ENCODE measurements at regions not wholly inside any gene's neighbourhood (a gene's known extent, or its start where the extent isn't known, plus 50 kb on each side); places are given as distances from the start of the nearest gene placed in this dataset.

DNA sequence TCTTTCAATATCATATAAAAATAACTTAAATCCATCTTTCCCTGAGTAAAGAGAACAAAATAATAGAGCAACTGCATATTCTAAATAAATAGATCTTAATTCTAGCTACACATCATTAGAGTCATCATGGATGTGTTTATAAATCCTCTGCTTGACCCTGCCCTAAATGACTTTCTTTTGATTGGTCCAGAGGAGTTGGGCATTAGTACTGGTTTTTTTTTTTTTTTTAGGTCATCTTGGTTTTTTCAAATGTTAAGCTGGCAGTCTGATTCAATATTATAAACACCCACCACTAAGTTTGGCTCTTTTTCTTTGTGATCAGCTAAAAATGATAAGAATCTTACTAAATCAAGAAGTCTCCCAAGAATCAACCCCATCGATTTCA lies 504.0 kb upstream of the CBLB start:
- no peaks in the 10 kb centered on the region for H3K27me3 ChIP-seq
- no peaks in the 10 kb centered on the region for H3K4me1 ChIP-seq
- no peak overlapping the region for H3K4me3 ChIP-seq
- in situ Hi-C loops (cut with MboI; ENCODE audit: low pct_ligation_motif_present in 1 of 4, low pct_unique_long_range_greater_than_20kb in 1 of 4, low sequenced_read_pairs in 3 of 4), result no loop called here
- no peak for DNase-seq
- no peaks in the 10 kb centered on the region for H3K36me3 ChIP-seq
- no peaks in the 10 kb centered on the region for H3K9me3 ChIP-seq
- H3K27ac ChIP-seq, result no peak overlapping the region
- no peak for TF ChIP-seq EP300 (IDR thresholded peaks at IDR 0.05; ENCODE audit: low read depth)
- TF ChIP-seq, protein P1, sequence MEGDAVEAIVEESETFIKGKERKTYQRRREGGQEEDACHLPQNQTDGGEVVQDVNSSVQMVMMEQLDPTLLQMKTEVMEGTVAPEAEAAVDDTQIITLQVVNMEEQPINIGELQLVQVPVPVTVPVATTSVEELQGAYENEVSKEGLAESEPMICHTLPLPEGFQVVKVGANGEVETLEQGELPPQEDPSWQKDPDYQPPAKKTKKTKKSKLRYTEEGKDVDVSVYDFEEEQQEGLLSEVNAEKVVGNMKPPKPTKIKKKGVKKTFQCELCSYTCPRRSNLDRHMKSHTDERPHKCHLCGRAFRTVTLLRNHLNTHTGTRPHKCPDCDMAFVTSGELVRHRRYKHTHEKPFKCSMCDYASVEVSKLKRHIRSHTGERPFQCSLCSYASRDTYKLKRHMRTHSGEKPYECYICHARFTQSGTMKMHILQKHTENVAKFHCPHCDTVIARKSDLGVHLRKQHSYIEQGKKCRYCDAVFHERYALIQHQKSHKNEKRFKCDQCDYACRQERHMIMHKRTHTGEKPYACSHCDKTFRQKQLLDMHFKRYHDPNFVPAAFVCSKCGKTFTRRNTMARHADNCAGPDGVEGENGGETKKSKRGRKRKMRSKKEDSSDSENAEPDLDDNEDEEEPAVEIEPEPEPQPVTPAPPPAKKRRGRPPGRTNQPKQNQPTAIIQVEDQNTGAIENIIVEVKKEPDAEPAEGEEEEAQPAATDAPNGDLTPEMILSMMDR (IDR thresholded peaks at IDR 0.05), result no peak
- no peak for TF ChIP-seq POLR2A (IDR thresholded peaks at IDR 0.05)
- no peak for TF ChIP-seq POLR2AphosphoS5 (IDR thresholded peaks at IDR 0.05)
- intact Hi-C loops (cut with DNase I; ENCODE audit: low total_unique reads), result no loop called here
- 50 to 73% methylated on average over 1 of the region's 1 CpG for WGBS, 2 donors (ENCODE audit: low coverage in 1 of 2)

DNA sequence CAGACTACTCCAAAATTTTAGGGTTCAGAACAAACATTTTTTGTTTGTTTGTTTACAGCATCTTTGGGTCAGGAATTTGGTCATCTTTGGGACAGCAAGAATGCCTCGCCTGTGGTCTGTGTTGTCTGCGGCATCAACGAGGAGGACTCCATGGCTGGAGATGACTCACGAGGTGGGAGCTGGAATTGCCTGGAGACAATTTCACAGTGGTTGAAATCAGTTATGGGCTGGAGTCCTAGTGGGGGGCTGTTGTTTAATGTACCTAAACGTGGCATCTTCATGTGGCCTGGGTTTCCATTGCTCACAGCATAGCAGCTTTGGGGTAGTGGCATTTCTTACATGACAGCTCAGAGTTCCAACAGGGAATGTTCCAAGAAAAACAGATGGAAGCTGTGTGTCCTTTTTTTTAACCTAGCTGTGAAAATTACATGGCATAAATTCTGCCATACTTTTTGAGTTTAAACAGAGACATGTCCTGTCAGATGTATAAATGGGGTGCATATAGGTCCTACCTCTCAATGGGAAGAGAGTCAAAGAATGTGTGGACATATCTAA lies 507.3 kb upstream of the CBLB start:
- Histone ChIP-seq H3K4me3 (no peak overlapping the region), H3K27ac (no peak overlapping the region), H3K36me3 (no peaks in the 10 kb centered on the region), H3K27me3 (no peaks in the 10 kb centered on the region), H3K9me3 (no peaks in the 10 kb centered on the region), H3K4me1 (no peaks in the 10 kb centered on the region)
- TF ChIP-seq, protein P1 (IDR thresholded peaks at IDR 0.05), result no peak
- TF ChIP-seq POLR2AphosphoS5 (IDR thresholded peaks at IDR 0.05) (no peak), EP300 (IDR thresholded peaks at IDR 0.05; ENCODE audit: low read depth) (no peak), POLR2A (IDR thresholded peaks at IDR 0.05) (no peak)
- 82% methylated on average over 5 of the region's 5 CpGs; no CpG with 5 or more reads in 1 of the 2 donors for WGBS, 2 donors (ENCODE audit: low coverage in 1 of 2)
- no peak for DNase-seq
- in situ Hi-C loops (cut with MboI; ENCODE audit: low pct_ligation_motif_present in 1 of 4, low pct_unique_long_range_greater_than_20kb in 1 of 4, low sequenced_read_pairs in 3 of 4) (no loop called here), intact Hi-C loops (cut with DNase I; ENCODE audit: low total_unique reads) (no loop called here)

- DNase-seq, result no peak
- no peak overlapping the region for H3K27ac ChIP-seq
- no peak overlapping the region for H3K4me3 ChIP-seq
- in situ Hi-C loops (cut with MboI; ENCODE audit: low pct_ligation_motif_present in 1 of 4, low pct_unique_long_range_greater_than_20kb in 1 of 4, low sequenced_read_pairs in 3 of 4) (no loop called here), intact Hi-C loops (cut with DNase I; ENCODE audit: low total_unique reads) (no loop called here)
- no peaks in the 10 kb centered on the region for H3K36me3 ChIP-seq
- no peaks in the 10 kb centered on the region for H3K4me1 ChIP-seq
- no peaks in the 10 kb centered on the region for H3K27me3 ChIP-seq
- 88 to 96% methylated on average over 5 to 6 of the region's 6 CpGs for WGBS, 2 donors (ENCODE audit: low coverage in 1 of 2)
- H3K9me3 ChIP-seq, result no peaks in the 10 kb centered on the region
- TF ChIP-seq, protein P1 (IDR thresholded peaks at IDR 0.05), result no peak
- no peak for TF ChIP-seq POLR2AphosphoS5 (IDR thresholded peaks at IDR 0.05)
- TF ChIP-seq POLR2A (IDR thresholded peaks at IDR 0.05), result no peak
- TF ChIP-seq EP300 (IDR thresholded peaks at IDR 0.05; ENCODE audit: low read depth), result no peak
Observed at GRCh38 chr3:106379251-106379750, 510.5 kb upstream of the CBLB start.

DNA sequence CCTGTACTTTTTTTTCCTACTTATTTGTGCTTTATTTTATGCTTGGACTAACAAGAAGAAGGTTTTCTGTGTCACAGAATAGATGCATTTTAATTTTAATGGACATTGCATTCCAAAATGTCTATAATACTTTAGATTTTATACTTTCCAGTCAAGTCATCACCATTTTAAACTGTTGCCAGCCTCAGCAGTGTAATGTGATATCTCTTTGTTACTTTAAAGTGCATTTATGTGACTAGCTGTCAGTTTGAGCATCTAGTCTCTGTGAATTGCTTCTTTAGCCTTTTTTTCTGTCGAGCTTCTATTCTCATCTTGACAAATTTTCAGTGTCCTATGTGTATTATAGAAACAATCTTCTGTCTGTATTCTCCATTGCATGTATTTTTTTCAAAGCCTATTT lies 511.4 kb upstream of the CBLB start:
- intact Hi-C loops (cut with DNase I; ENCODE audit: low total_unique reads) (no loop called here), in situ Hi-C loops (cut with MboI; ENCODE audit: low pct_ligation_motif_present in 1 of 4, low pct_unique_long_range_greater_than_20kb in 1 of 4, low sequenced_read_pairs in 3 of 4) (no loop called here)
- Histone ChIP-seq H3K4me1 (no peaks in the 10 kb centered on the region), H3K4me3 (no peak overlapping the region), H3K36me3 (no peaks in the 10 kb centered on the region), H3K9me3 (no peaks in the 10 kb centered on the region), H3K27ac (no peak overlapping the region), H3K27me3 (no peaks in the 10 kb centered on the region)
- DNase-seq, result no peak
- TF ChIP-seq EP300 (IDR thresholded peaks at IDR 0.05; ENCODE audit: low read depth), result no peak
- TF ChIP-seq, protein P1 (IDR thresholded peaks at IDR 0.05), result no peak
- 61 to 80% methylated on average over 1 of the region's 1 CpG for WGBS, 2 donors (ENCODE audit: low coverage in 1 of 2)

Data from transverse colon (tissue), 4 donors.